ENCODE measurements at regions not wholly inside any gene's neighbourhood (a gene's known extent, or its start where the extent isn't known, plus 50 kb on each side); places are given as distances from the start of the nearest gene placed in this dataset.

- TF ChIP-seq, protein P1, sequence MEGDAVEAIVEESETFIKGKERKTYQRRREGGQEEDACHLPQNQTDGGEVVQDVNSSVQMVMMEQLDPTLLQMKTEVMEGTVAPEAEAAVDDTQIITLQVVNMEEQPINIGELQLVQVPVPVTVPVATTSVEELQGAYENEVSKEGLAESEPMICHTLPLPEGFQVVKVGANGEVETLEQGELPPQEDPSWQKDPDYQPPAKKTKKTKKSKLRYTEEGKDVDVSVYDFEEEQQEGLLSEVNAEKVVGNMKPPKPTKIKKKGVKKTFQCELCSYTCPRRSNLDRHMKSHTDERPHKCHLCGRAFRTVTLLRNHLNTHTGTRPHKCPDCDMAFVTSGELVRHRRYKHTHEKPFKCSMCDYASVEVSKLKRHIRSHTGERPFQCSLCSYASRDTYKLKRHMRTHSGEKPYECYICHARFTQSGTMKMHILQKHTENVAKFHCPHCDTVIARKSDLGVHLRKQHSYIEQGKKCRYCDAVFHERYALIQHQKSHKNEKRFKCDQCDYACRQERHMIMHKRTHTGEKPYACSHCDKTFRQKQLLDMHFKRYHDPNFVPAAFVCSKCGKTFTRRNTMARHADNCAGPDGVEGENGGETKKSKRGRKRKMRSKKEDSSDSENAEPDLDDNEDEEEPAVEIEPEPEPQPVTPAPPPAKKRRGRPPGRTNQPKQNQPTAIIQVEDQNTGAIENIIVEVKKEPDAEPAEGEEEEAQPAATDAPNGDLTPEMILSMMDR (conservative IDR thresholded peaks at IDR 0.05) = no peak
- no peak for TF ChIP-seq EZH2 (IDR thresholded peaks at IDR 0.05; ENCODE audit: low read depth)
These were observed 330.8 kb downstream of the CYP26B1 start for GRCh38 chr2:71816815-71817214.

Measured in PC-9 (cell line).